Daoy (cell line): ENCODE measurements at regions not wholly inside any gene's neighbourhood (a gene's known extent, or its start where the extent isn't known, plus 50 kb on each side); places are given as distances from the start of the nearest gene placed in this dataset.
A peak's percentile ranks its signal among the peaks of the same experiment; 100 is the strongest.
"Not testable (repeated sequence)": the region's sequence is repeated elsewhere in the genome, so short reads cannot be mapped to it uniquely, and the experiment has no call there.

ENCODE experiments used
- DNase-seq: peaks from one replicate; pipeline ENCODE4 v3.0.0-alpha.2; 2015; ENCODE audit warnings: low read depth

GRCh38 chr2:181737302-181737701 is 57.0 kb upstream of the NEUROD1 start:
- DNase-seq = not testable (repeated sequence)

- DNase-seq = peak; percentile 23
These were observed 57.8 kb upstream of the NEUROD1 start for GRCh38 chr2:181738074-181738473.

GRCh38 chr2:181738563-181738962 is 58.2 kb upstream of the NEUROD1 start:
- no peak for DNase-seq

DNA sequence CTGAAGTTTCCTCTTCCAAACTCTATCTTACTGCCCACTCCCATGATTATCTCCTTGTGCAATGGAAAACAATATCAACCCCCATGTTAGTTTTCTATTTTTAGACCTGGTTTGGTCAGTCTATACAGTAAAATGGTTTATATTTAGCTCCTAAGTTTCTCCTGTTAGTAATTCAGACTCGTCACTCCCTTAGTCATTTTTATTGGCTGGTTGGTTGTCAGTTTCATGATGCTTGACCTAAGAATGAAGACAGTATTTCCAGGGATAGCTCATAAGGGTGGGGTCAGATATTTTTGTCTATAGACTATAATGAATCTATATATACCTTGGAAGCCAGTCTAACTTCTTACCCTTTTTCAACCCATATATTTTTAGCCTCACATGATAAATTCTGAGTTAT is 61.4 kb upstream of the NEUROD1 start:
- no peak for DNase-seq

DNA sequence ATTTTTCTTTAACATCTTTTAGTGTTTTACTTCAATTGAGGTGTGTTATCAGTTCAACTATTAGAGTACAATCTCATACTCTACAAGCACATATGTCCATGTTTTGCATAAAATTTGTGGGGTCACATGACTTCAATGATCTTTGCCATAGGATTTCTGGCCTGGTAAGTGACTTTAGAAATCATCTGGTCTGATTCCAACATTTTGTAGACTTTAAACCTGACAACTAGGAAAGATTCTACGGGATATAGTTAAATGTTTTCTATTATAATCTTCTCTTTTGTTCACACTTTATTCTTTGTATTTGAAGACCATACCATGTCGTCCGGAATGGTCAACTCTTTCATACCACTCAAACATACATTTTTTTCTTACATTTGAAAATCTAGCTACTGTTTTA is 62.0 kb upstream of the NEUROD1 start:
- DNase-seq = no peak

DNA sequence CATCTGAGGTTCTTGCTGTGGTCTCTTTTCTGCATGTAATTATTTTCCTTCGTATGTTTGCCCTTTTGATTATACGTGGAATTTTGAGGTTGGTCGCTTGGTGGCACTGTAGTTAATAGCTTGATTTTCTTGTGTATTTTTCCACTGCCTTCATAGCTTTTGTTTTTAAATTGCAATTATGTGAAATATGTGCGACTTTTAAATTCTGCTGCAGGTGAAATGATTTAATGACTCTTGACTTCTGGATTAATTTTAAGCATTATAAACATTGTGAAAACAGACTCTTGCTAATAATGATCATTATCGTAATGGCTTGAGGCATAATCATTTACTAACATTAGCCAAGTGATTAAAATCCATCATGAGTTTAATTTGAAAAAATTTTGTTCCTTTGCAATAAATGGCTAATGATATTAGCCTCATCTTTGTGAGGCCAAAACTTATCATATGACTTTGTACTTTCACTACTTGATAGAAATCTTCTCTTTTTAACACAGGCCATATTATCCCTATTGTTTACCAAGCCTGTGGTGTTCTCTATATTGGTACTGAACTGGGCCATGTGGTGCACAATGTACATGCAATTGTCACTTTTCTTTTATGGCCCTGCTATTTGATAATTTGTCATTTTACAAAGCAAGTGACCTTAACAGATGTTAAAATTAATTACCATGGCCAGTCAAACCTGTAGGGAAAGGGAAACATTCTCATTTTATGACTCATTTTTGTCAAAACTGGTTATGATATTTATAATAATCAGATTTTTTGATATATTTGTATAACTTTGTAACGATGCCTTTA is 62.8 kb upstream of the NEUROD1 start:
- peak; percentile 46 for DNase-seq

DNA sequence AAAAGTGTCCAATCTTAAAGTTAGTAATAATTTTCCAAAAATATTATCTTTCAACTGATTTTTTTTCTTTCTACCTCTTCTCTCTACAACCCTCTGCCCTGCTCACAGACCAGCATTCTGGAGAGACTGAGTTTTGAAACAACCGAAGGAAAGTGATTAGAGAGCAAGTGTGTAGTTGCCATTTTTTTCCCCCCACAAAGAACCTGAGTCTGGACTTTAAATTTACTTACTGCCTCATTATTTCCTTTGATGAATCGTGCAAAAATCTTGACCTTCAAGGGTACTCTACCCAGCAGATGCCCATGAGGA is 63.4 kb upstream of the NEUROD1 start:
- DNase-seq = no peak

- DNase-seq = no peak
These were observed 65.7 kb upstream of the NEUROD1 start for GRCh38 chr2:181745796-181746540.

GRCh38 chr2:181746844-181747243 is 66.5 kb upstream of the NEUROD1 start:
- no peak for DNase-seq

GRCh38 chr2:181750305-181750704 is 70.0 kb upstream of the NEUROD1 start:
- DNase-seq = no peak

DNA sequence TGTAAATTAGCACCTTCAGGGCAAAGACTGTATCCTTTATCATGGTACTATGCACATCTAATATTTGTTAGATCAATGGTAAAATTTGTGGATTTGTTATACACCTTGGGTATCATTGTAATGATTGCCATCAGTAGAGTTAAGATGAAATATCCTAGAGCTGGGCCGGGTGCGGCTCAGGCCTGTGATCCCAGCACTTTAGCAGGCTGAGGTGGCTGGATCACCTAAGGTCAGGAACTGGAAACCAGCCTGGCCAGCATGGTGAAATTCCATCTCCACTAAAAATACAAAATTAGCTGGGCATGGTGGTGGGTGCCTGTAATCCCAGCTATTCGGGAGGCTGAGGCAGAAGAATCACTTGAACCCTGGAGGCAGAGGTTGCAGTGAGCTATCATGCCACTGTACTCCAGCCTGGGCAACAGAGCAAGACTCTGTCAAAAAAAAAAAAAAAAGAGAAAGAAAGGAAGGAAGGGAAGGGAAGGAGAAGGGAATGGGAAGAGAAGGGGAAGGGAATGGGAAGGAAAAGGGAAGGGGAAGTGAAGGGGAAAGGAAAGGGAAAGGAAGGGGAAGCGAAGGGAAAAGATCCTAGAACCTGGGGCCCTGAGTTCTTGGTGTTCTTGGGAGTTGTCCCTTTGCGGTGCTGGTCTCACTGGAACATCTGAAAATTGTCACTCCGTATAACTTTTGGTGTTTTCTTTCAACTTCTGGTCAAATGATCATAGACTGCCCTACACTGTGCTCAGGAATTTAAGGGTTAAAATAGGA is 71.1 kb upstream of the NEUROD1 start:
- DNase-seq = no peak

GRCh38 chr2:181752301-181752700 is 72.0 kb upstream of the NEUROD1 start:
- no peak for DNase-seq

DNA sequence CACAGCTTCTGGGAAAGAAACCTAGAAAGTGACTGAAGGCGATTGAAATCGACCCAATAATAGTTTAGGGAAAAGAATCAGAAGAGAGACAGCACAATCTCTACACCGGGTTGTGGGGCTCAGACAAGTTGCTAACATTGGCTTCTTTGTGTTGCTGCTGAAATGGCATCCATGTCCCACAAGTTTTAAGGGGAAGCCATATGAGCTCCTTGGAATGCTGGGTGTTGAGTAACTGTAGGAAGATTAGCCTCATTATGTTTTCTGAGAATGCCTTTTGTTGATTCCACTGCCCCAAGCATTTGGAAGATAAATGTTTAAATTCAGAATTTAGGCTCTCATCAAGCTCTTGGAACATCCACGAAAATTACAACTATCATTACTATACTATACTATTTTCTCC is 73.4 kb upstream of the NEUROD1 start:
- no peak for DNase-seq

DNA sequence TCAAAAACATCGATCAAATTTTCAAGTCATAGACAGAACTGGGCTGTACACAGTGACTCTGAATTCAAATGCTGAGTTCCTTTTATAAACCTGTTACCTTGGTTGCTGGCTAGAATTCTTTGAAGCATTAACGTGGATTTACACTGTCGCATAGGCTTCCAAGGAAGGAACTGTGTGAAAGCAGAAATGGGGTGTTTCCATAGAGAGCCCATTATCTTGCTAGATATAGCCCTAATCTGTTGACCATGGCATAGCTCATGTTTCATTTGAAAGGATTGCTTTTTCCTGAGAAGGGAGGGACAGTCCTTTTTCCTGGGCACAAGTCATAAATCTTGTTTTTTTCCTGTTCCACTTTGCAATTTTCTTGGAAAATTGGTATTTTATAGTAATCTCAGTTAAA is 73.8 kb upstream of the NEUROD1 start:
- no peak for DNase-seq

DNA sequence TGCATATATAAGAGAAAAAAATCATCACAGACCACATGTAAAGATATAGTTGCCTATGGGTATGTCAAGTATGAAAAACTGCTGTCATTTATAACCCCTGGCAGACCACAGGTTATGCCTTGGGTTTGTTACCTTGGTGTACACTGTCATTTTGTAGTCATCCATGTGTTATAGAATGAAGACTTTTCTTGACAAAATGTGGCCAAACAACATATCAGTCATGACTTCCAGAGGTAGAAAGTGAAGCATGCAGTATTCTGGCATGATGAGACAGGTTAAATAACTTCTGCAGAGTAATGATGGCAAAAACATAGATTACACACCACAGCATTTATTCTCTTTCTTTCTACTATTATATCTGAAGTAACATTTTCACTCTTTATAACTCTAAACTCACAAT is 74.9 kb upstream of the NEUROD1 start:
- DNase-seq = no peak

- DNase-seq = no peak
These were observed 80.2 kb upstream of the NEUROD1 start for GRCh38 chr2:181760521-181760920.

GRCh38 chr2:181761175-181761574 is 80.9 kb upstream of the NEUROD1 start:
- no peak for DNase-seq

DNA sequence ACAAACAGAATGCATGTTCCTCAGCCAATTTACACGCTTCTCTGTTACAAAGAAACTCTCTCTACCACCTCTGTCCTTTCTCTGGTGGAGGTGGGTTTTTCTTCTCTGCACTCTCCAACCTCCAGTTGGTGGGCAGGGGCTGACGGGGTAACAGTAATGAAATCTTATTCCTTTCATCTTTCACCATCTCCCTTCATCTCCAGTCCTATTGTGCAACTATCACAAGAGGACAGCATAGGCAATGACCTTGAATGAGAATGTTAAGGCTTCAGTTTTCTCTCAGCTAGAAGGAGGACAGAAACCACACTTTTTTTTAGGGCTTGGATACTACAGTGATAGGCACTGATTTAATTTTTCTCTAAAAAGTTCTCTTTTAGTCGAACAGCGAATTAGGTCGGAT is 81.7 kb upstream of the NEUROD1 start:
- DNase-seq = no peak

DNA sequence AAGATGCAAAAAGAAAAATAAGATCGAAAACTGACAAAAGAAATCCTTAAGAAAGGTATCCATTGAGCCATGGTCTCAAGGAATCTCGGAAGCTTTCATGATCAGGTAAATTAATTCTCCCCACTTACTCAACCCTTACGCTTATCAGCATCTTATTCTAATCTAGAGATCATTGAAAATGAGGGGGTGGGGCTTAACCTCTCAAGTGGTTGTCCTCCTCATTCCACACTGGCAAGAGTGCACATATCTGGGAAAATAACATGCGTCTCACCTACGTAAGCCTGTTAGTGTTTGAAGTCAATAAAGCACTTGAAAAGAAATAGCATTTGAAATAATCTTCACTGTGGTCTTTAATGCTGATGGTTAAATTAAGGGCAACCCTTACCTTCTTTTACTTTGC is 82.5 kb upstream of the NEUROD1 start:
- no peak for DNase-seq

DNA sequence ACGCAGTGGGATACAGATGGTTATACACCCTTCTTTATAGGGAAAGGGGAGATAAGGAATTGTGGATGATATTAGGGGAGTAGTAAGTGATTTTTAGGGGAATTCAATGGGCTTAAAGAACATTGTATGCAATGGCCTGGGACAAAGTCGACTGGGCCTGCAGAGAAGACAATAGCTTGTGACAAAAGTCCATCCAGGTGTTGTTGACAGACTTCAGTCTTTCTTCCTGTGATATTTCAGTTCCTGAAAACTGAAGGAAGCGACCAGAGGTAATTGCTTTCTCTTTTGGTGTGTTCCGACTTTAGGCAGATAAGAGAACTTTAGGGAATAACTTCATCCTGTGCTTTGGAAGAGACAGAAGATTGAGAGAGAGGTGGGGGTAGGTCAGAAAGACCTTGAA is 83.1 kb upstream of the NEUROD1 start:
- DNase-seq = no peak

- DNase-seq = no peak
These were observed 84.0 kb upstream of the NEUROD1 start for GRCh38 chr2:181764095-181764963.

DNA sequence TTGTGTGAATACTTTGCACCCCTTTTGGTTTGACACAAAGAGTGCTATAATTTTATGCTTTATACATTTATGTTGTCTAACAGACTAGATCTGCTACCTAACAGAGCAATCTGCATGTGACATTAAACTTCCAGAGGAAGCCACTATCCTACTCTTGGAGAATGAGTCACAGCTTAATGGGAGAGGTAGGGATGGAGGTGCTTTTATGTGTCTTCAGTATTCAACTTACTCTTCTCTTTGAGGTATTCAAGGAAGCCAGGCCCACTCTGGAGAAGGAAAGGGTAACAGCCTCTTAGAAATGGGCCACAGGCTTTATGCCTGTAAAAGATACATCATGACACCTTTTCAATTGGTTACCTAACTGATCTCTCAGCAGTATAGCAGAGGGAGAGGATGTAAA is 85.8 kb upstream of the NEUROD1 start:
- DNase-seq = no peak
